DOHH2 (cell line): ENCODE measurements at regions not wholly inside any gene's neighbourhood (a gene's known extent, or its start where the extent isn't known, plus 50 kb on each side); places are given as distances from the start of the nearest gene placed in this dataset.

Source experiments
- CTCF ChIP-seq: fragments of 200-600 bp; sonication (generic); IDR thresholded peaks from one replicate; pipeline ENCODE4 v1.5.1; 2014; ENCODE audit warnings: antibody characterized with exemption, mild to moderate bottlenecking, low read depth, low read length; ENCODE audit not compliant: poor library complexity, severe bottlenecking
- EZH2phosphoT487 ChIP-seq: fragments of 200-600 bp; sonication (generic); IDR thresholded peaks from 2 replicates; pipeline ENCODE4 v1.6.1; 2017; ENCODE audit warnings: borderline replicate concordance, mild to moderate bottlenecking, antibody characterized with exemption, low read length, moderate library complexity, mixed read lengths

- TF ChIP-seq CTCF (no peak), EZH2phosphoT487 (no peak)
These were observed 416.5 kb downstream of the PLA2G4A start for GRCh38 chr1:187245201-187245600.
